ENCODE measurements at regions not wholly inside any gene's neighbourhood (a gene's known extent, or its start where the extent isn't known, plus 50 kb on each side); places are given as distances from the start of the nearest gene placed in this dataset.

- no peak overlapping the region for H3K27ac ChIP-seq (ENCODE audit: low read depth, low read length)
- H3K36me3 ChIP-seq (ENCODE audit: insufficient read depth, low read length), result no peaks in the 10 kb centered on the region
- no peaks in the 10 kb centered on the region for H3K27me3 ChIP-seq (ENCODE audit: insufficient read depth, low read length)
- H3K4me1 ChIP-seq (ENCODE audit: control insufficient read depth, insufficient read depth, low read length, unreplicated experiment), result no peaks in the 10 kb centered on the region
- H2AFZ ChIP-seq (ENCODE audit: low read length, unreplicated experiment), result no peak overlapping the region
- no peak overlapping the region for H3K4me3 ChIP-seq (ENCODE audit: low read depth, low read length)
- H3K79me2 ChIP-seq (ENCODE audit: control insufficient read depth, insufficient read depth, low read length, unreplicated experiment), result no peaks in the 10 kb centered on the region
Observed at GRCh38 chr12:93043192-93043876, 114.2 kb upstream of the EEA1 start.

- no peak overlapping the region for H3K27ac ChIP-seq (ENCODE audit: low read depth, low read length)
- no peaks in the 10 kb centered on the region for H3K36me3 ChIP-seq (ENCODE audit: insufficient read depth, low read length)
- H2AFZ ChIP-seq (ENCODE audit: low read length, unreplicated experiment), result no peak overlapping the region
Observed at GRCh38 chr12:93043877-93044209, 114.7 kb upstream of the EEA1 start.

GRCh38 chr12:93047118-93047517 lies 118.0 kb upstream of the EEA1 start:
- Histone ChIP-seq H3K27me3 (ENCODE audit: insufficient read depth, low read length) (no peaks in the 10 kb centered on the region), H3K4me1 (ENCODE audit: control insufficient read depth, insufficient read depth, low read length, unreplicated experiment) (peaks cover 10% of the 10 kb centered on the region), H2AFZ (ENCODE audit: low read length, unreplicated experiment) (no peak overlapping the region), H3K79me2 (ENCODE audit: control insufficient read depth, insufficient read depth, low read length, unreplicated experiment) (no peaks in the 10 kb centered on the region), H3K36me3 (ENCODE audit: insufficient read depth, low read length) (no peaks in the 10 kb centered on the region), H3K4me3 (ENCODE audit: low read depth, low read length) (no peak overlapping the region), H3K27ac (ENCODE audit: low read depth, low read length) (no peak overlapping the region)

More at GRCh38 chr12:93043877-93044209, 114.7 kb upstream of the EEA1 start:
- Histone ChIP-seq H3K27me3 (ENCODE audit: insufficient read depth, low read length) (no peaks in the 10 kb centered on the region), H3K79me2 (ENCODE audit: control insufficient read depth, insufficient read depth, low read length, unreplicated experiment) (no peaks in the 10 kb centered on the region), H3K4me1 (ENCODE audit: control insufficient read depth, insufficient read depth, low read length, unreplicated experiment) (no peaks in the 10 kb centered on the region), H3K4me3 (ENCODE audit: low read depth, low read length) (no peak overlapping the region)

GRCh38 chr12:93048656-93049055 lies 119.6 kb upstream of the EEA1 start:
- H3K4me1 ChIP-seq (ENCODE audit: control insufficient read depth, insufficient read depth, low read length, unreplicated experiment), result peaks cover 10% of the 10 kb centered on the region
- H3K27ac ChIP-seq (ENCODE audit: low read depth, low read length), result no peak overlapping the region

GRCh38 chr12:93050026-93050747 lies 121.1 kb upstream of the EEA1 start:
- Histone ChIP-seq H3K36me3 (ENCODE audit: insufficient read depth, low read length) (no peaks in the 10 kb centered on the region), H3K79me2 (ENCODE audit: control insufficient read depth, insufficient read depth, low read length, unreplicated experiment) (no peaks in the 10 kb centered on the region), H3K27me3 (ENCODE audit: insufficient read depth, low read length) (no peaks in the 10 kb centered on the region), H2AFZ (ENCODE audit: low read length, unreplicated experiment) (peak overlapping the region; percentile 36), H3K4me3 (ENCODE audit: low read depth, low read length) (no peak overlapping the region), H3K4me1 (ENCODE audit: control insufficient read depth, insufficient read depth, low read length, unreplicated experiment) (peaks cover 10% of the 10 kb centered on the region), H3K27ac (ENCODE audit: low read depth, low read length) (no peak overlapping the region)

More at GRCh38 chr12:93048656-93049055, 119.6 kb upstream of the EEA1 start:
- H3K27me3 ChIP-seq (ENCODE audit: insufficient read depth, low read length), result no peaks in the 10 kb centered on the region
- H3K4me3 ChIP-seq (ENCODE audit: low read depth, low read length), result no peak overlapping the region
- H3K79me2 ChIP-seq (ENCODE audit: control insufficient read depth, insufficient read depth, low read length, unreplicated experiment), result no peaks in the 10 kb centered on the region
- H2AFZ ChIP-seq (ENCODE audit: low read length, unreplicated experiment), result no peak overlapping the region
- no peaks in the 10 kb centered on the region for H3K36me3 ChIP-seq (ENCODE audit: insufficient read depth, low read length)

- no peak overlapping the region for H3K27ac ChIP-seq (ENCODE audit: low read depth, low read length)
- H3K36me3 ChIP-seq (ENCODE audit: insufficient read depth, low read length), result no peaks in the 10 kb centered on the region
- no peaks in the 10 kb centered on the region for H3K27me3 ChIP-seq (ENCODE audit: insufficient read depth, low read length)
- peaks cover 10% of the 10 kb centered on the region for H3K4me1 ChIP-seq (ENCODE audit: control insufficient read depth, insufficient read depth, low read length, unreplicated experiment)
- no peak overlapping the region for H2AFZ ChIP-seq (ENCODE audit: low read length, unreplicated experiment)
- no peak overlapping the region for H3K4me3 ChIP-seq (ENCODE audit: low read depth, low read length)
- H3K79me2 ChIP-seq (ENCODE audit: control insufficient read depth, insufficient read depth, low read length, unreplicated experiment), result no peaks in the 10 kb centered on the region
Observed at GRCh38 chr12:93050748-93051081, 121.6 kb upstream of the EEA1 start.

GRCh38 chr12:93054021-93054420 lies 124.9 kb upstream of the EEA1 start:
- Histone ChIP-seq H3K4me3 (ENCODE audit: low read depth, low read length) (no peak overlapping the region), H3K36me3 (ENCODE audit: insufficient read depth, low read length) (no peaks in the 10 kb centered on the region), H3K27me3 (ENCODE audit: insufficient read depth, low read length) (no peaks in the 10 kb centered on the region), H3K4me1 (ENCODE audit: control insufficient read depth, insufficient read depth, low read length, unreplicated experiment) (peaks cover 10% of the 10 kb centered on the region), H2AFZ (ENCODE audit: low read length, unreplicated experiment) (no peak overlapping the region), H3K79me2 (ENCODE audit: control insufficient read depth, insufficient read depth, low read length, unreplicated experiment) (no peaks in the 10 kb centered on the region), H3K27ac (ENCODE audit: low read depth, low read length) (no peak overlapping the region)

GRCh38 chr12:93055221-93055620 lies 126.1 kb upstream of the EEA1 start:
- H3K4me1 ChIP-seq (ENCODE audit: control insufficient read depth, insufficient read depth, low read length, unreplicated experiment), result peaks cover 7% of the 10 kb centered on the region
- no peak overlapping the region for H3K27ac ChIP-seq (ENCODE audit: low read depth, low read length)
- no peak overlapping the region for H2AFZ ChIP-seq (ENCODE audit: low read length, unreplicated experiment)
- H3K27me3 ChIP-seq (ENCODE audit: insufficient read depth, low read length), result no peaks in the 10 kb centered on the region
- H3K79me2 ChIP-seq (ENCODE audit: control insufficient read depth, insufficient read depth, low read length, unreplicated experiment), result no peaks in the 10 kb centered on the region
- no peak overlapping the region for H3K4me3 ChIP-seq (ENCODE audit: low read depth, low read length)
- H3K36me3 ChIP-seq (ENCODE audit: insufficient read depth, low read length), result no peaks in the 10 kb centered on the region

GRCh38 chr12:93056971-93057535 lies 128.0 kb upstream of the EEA1 start:
- Histone ChIP-seq H3K4me1 (ENCODE audit: control insufficient read depth, insufficient read depth, low read length, unreplicated experiment) (no peaks in the 10 kb centered on the region), H3K27ac (ENCODE audit: low read depth, low read length) (no peak overlapping the region), H3K27me3 (ENCODE audit: insufficient read depth, low read length) (peaks cover 8% of the 10 kb centered on the region), H3K4me3 (ENCODE audit: low read depth, low read length) (no peak overlapping the region), H2AFZ (ENCODE audit: low read length, unreplicated experiment) (no peak overlapping the region), H3K36me3 (ENCODE audit: insufficient read depth, low read length) (no peaks in the 10 kb centered on the region), H3K79me2 (ENCODE audit: control insufficient read depth, insufficient read depth, low read length, unreplicated experiment) (no peaks in the 10 kb centered on the region)

GRCh38 chr12:93058280-93058679 lies 129.2 kb upstream of the EEA1 start:
- peaks cover 10% of the 10 kb centered on the region for H3K27me3 ChIP-seq (ENCODE audit: insufficient read depth, low read length)
- no peak overlapping the region for H3K4me3 ChIP-seq (ENCODE audit: low read depth, low read length)
- H3K27ac ChIP-seq (ENCODE audit: low read depth, low read length), result no peak overlapping the region
- H3K79me2 ChIP-seq (ENCODE audit: control insufficient read depth, insufficient read depth, low read length, unreplicated experiment), result no peaks in the 10 kb centered on the region
- no peaks in the 10 kb centered on the region for H3K36me3 ChIP-seq (ENCODE audit: insufficient read depth, low read length)
- no peak overlapping the region for H2AFZ ChIP-seq (ENCODE audit: low read length, unreplicated experiment)
- H3K4me1 ChIP-seq (ENCODE audit: control insufficient read depth, insufficient read depth, low read length, unreplicated experiment), result no peaks in the 10 kb centered on the region

- H3K36me3 ChIP-seq (ENCODE audit: insufficient read depth, low read length), result no peaks in the 10 kb centered on the region
Observed at GRCh38 chr12:93059288-93059687, 130.2 kb upstream of the EEA1 start.

More at GRCh38 chr12:93059288-93059687, 130.2 kb upstream of the EEA1 start:
- no peak overlapping the region for H3K27ac ChIP-seq (ENCODE audit: low read depth, low read length)
- no peaks in the 10 kb centered on the region for H3K79me2 ChIP-seq (ENCODE audit: control insufficient read depth, insufficient read depth, low read length, unreplicated experiment)
- peaks cover 14% of the 10 kb centered on the region for H3K27me3 ChIP-seq (ENCODE audit: insufficient read depth, low read length)
- no peaks in the 10 kb centered on the region for H3K4me1 ChIP-seq (ENCODE audit: control insufficient read depth, insufficient read depth, low read length, unreplicated experiment)
- no peak overlapping the region for H3K4me3 ChIP-seq (ENCODE audit: low read depth, low read length)
- H2AFZ ChIP-seq (ENCODE audit: low read length, unreplicated experiment), result no peak overlapping the region
